ENCODE measurements at regions not wholly inside any gene's neighbourhood (a gene's known extent, or its start where the extent isn't known, plus 50 kb on each side); places are given as distances from the start of the nearest gene placed in this dataset.

- POLR2A ChIA-PET: no interaction called here
These were observed 341.7 kb upstream of the KCNMB2 start for GRCh38 chr3:178194539-178194938.

DNA sequence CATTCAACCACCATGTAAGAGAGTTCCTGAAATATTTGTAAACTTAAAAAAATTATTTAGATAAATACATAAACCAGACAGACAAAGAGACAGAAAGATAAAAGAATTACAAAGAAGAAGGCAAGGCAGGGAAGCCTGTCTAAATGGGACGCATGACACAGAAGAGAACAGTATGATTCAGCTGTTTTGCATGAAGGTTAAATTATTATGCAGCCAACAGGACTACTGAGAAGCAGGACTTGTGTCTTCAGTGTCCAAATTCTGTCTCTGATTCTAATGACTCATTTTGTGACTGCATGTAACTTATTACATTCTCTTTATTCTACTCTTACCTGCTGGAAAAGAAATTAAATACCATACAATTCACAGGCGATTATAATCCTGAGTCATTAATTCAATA, 340.4 kb upstream of the KCNMB2 start:
- intact Hi-C loops (cut with micrococcal nuclease): no loop called here
- no peaks in the 10 kb centered on the region for H3K79me2 ChIP-seq (ENCODE audit: control insufficient read depth, insufficient read depth, low read length)
- Mint-ChIP-seq H3K4me3 (no peak overlapping the region), H3K27me3 (no peaks in the 10 kb centered on the region), H3K4me1 (no peaks in the 10 kb centered on the region), H3K27ac (no peak overlapping the region), H3K9me3 (ENCODE audit: insufficient read depth) (no peaks in the 10 kb centered on the region)
- ChIA-PET POLR2A (no interaction called here), CTCF (no interaction called here)
- no peaks in the 10 kb centered on the region for H3K36me3 ChIP-seq (replicated peaks in 1 of 2; ENCODE audit: control extremely low read depth in 1 of 2, control insufficient read depth in 1 of 2, extremely low read depth in 1 of 2, insufficient read depth in 2 of 2, low read length in 1 of 2)
- H4K20me1 ChIP-seq (ENCODE audit: control insufficient read depth, insufficient read depth, low read length, poor library complexity, severe bottlenecking): no peaks in the 10 kb centered on the region
- 55% methylated on average over 1 of the region's 2 CpGs for WGBS (ENCODE audit: insufficient coverage)
- H3K4me2 ChIP-seq (replicated peaks; ENCODE audit: low read depth, low read length, poor library complexity, severe bottlenecking): no peak overlapping the region
- no peaks in the 10 kb centered on the region for H3K27me3 ChIP-seq (replicated peaks in 1 of 4; ENCODE audit: control extremely low read depth in 1 of 4, control insufficient read depth in 3 of 4, insufficient read depth in 4 of 4, low read length in 3 of 4)
- H3K4me1 ChIP-seq (ENCODE audit: control insufficient read depth in 2 of 2, insufficient read depth in 2 of 2, low read length in 2 of 2): no peaks in the 10 kb centered on the region
- ATAC-seq (ENCODE audit: low read depth) (no peak), DNase-seq (no peak)
- TF ChIP-seq CTCF (IDR thresholded peaks at IDR 0.05): no peak
- TF ChIP-seq EZH2 (IDR thresholded peaks at IDR 0.05; ENCODE audit: borderline replicate concordance, insufficient read depth, low read depth, low read length, poor library complexity, severe bottlenecking): no peak
- no peak overlapping the region for H3K4me3 ChIP-seq (ENCODE audit: control extremely low read depth in 1 of 5, extremely low read depth in 1 of 5, insufficient read depth in 1 of 5, low read depth in 2 of 5, low read length in 4 of 5)
- H3K9me3 ChIP-seq (ENCODE audit: control extremely low read depth in 1 of 3, control insufficient read depth in 2 of 3, insufficient read depth in 1 of 3, low read length in 2 of 3): no peaks in the 10 kb centered on the region
- no peak overlapping the region for H2AFZ ChIP-seq (ENCODE audit: insufficient read depth, low read depth, low read length, poor library complexity, severe bottlenecking)
- no peak overlapping the region for H3K27ac ChIP-seq (ENCODE audit: low read length in 2 of 2)
- H3K9ac ChIP-seq (ENCODE audit: low read length): no peak overlapping the region

More at GRCh38 chr3:178194539-178194938, 341.7 kb upstream of the KCNMB2 start:
- Histone ChIP-seq H3K4me1 (ENCODE audit: control insufficient read depth in 2 of 2, insufficient read depth in 2 of 2, low read length in 2 of 2) (no peaks in the 10 kb centered on the region), H3K9ac (ENCODE audit: low read length) (no peak overlapping the region), H2AFZ (ENCODE audit: insufficient read depth, low read depth, low read length, poor library complexity, severe bottlenecking) (no peak overlapping the region), H3K27me3 (replicated peaks in 1 of 4; ENCODE audit: control extremely low read depth in 1 of 4, control insufficient read depth in 3 of 4, insufficient read depth in 4 of 4, low read length in 3 of 4) (no peaks in the 10 kb centered on the region), H3K79me2 (ENCODE audit: control insufficient read depth, insufficient read depth, low read length) (no peaks in the 10 kb centered on the region), H3K36me3 (replicated peaks in 1 of 2; ENCODE audit: control extremely low read depth in 1 of 2, control insufficient read depth in 1 of 2, extremely low read depth in 1 of 2, insufficient read depth in 2 of 2, low read length in 1 of 2) (no peaks in the 10 kb centered on the region), H3K27ac (ENCODE audit: low read length in 2 of 2) (no peak overlapping the region), H3K9me3 (ENCODE audit: control extremely low read depth in 1 of 3, control insufficient read depth in 2 of 3, insufficient read depth in 1 of 3, low read length in 2 of 3) (no peaks in the 10 kb centered on the region), H3K4me3 (ENCODE audit: control extremely low read depth in 1 of 5, extremely low read depth in 1 of 5, insufficient read depth in 1 of 5, low read depth in 2 of 5, low read length in 4 of 5) (no peak overlapping the region), H3K4me2 (replicated peaks; ENCODE audit: low read depth, low read length, poor library complexity, severe bottlenecking) (no peak overlapping the region), H4K20me1 (ENCODE audit: control insufficient read depth, insufficient read depth, low read length, poor library complexity, severe bottlenecking) (no peaks in the 10 kb centered on the region)
- Mint-ChIP-seq H3K9me3 (ENCODE audit: insufficient read depth) (no peaks in the 10 kb centered on the region), H3K27me3 (no peaks in the 10 kb centered on the region), H3K27ac (no peak overlapping the region), H3K4me1 (no peaks in the 10 kb centered on the region), H3K4me3 (no peak overlapping the region)
- intact Hi-C loops (cut with micrococcal nuclease): no loop called here
- DNase-seq (no peak), ATAC-seq (ENCODE audit: low read depth) (no peak)
- WGBS (ENCODE audit: insufficient coverage): 100% methylated on average over 2 of the region's 4 CpGs
- TF ChIP-seq EZH2 (IDR thresholded peaks at IDR 0.05; ENCODE audit: borderline replicate concordance, insufficient read depth, low read depth, low read length, poor library complexity, severe bottlenecking): no peak
- TF ChIP-seq CTCF (IDR thresholded peaks at IDR 0.05): no peak
- CTCF ChIA-PET: no interaction called here
